Lower leg skin (tissue), 3 donors: ENCODE measurements at regions not wholly inside any gene's neighbourhood (a gene's known extent, or its start where the extent isn't known, plus 50 kb on each side); places are given as distances from the start of the nearest gene placed in this dataset.

Experiments used
- POLR2A ChIP-seq, 2 donors: fragments of 450-650 bp; IDR thresholded peaks; one replicate each; pipeline ENCODE4 v1.6.1; 2016 to 2017; ENCODE audit warnings: antibody characterized with exemption in 2 of 2, mild to moderate bottlenecking in 1 of 2, moderate library complexity in 1 of 2
- TF ChIP-seq, protein P1 (sequence below), 3 donors: fragments of 450-650 bp; IDR thresholded peaks; one replicate each; pipeline ENCODE4 v1.5.1; 2016; ENCODE audit warnings: antibody characterized with exemption in 3 of 3, mild to moderate bottlenecking in 3 of 3, moderate library complexity in 2 of 3

DNA sequence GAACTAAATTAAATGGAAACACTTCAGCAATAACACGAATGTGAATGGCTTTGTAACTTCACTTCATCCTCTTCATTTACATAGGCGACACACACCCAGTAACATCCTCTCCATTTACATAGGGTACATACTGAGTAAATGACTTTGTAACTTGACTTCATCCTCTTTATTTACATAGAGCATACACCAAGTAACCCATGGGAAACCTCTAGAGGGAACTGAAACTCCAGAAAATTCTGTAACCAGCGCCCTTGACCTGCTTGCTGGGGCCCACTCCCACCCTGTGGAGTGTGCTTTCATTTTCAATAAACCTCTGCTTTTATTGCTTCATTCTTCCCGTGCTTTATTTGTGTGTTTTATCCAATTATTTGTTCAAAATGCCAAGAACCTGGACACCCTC lies 81.6 kb upstream of the OPRM1 start:
- TF ChIP-seq, protein P1, sequence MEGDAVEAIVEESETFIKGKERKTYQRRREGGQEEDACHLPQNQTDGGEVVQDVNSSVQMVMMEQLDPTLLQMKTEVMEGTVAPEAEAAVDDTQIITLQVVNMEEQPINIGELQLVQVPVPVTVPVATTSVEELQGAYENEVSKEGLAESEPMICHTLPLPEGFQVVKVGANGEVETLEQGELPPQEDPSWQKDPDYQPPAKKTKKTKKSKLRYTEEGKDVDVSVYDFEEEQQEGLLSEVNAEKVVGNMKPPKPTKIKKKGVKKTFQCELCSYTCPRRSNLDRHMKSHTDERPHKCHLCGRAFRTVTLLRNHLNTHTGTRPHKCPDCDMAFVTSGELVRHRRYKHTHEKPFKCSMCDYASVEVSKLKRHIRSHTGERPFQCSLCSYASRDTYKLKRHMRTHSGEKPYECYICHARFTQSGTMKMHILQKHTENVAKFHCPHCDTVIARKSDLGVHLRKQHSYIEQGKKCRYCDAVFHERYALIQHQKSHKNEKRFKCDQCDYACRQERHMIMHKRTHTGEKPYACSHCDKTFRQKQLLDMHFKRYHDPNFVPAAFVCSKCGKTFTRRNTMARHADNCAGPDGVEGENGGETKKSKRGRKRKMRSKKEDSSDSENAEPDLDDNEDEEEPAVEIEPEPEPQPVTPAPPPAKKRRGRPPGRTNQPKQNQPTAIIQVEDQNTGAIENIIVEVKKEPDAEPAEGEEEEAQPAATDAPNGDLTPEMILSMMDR (IDR thresholded peaks at IDR 0.05) = no peak
- no peak for TF ChIP-seq POLR2A (IDR thresholded peaks at IDR 0.05)
